ENCODE measurements at regions not wholly inside any gene's neighbourhood (a gene's known extent, or its start where the extent isn't known, plus 50 kb on each side); places are given as distances from the start of the nearest gene placed in this dataset.

GRCh38 chr7:116382375-116382774, 117.2 kb upstream of the CAV2 start:
- H3K36me3 ChIP-seq (replicated peaks), result no peaks in the 10 kb centered on the region
- H3K27me3 ChIP-seq (replicated peaks), result no peaks in the 10 kb centered on the region
- in situ Hi-C loops (cut with HindIII; ENCODE audit: low pct_ligation_motif_present, low sequenced_read_pairs), result no loop called here
- TF ChIP-seq CTCF (IDR thresholded peaks at IDR 0.05; ENCODE audit: low read depth, low read length, missing control alignments), result no peak
- no peak overlapping the region for H3K27ac ChIP-seq
- DNase-seq, result no peak
- H3K4me3 ChIP-seq (ENCODE audit: low read depth, low read length), result no peak overlapping the region

GRCh38 chr7:116384936-116385635, 114.5 kb upstream of the CAV2 start:
- Histone ChIP-seq H3K36me3 (replicated peaks) (no peaks in the 10 kb centered on the region), H3K4me3 (ENCODE audit: low read depth, low read length) (no peak overlapping the region), H3K27me3 (replicated peaks) (no peaks in the 10 kb centered on the region), H3K27ac (no peak overlapping the region)
- in situ Hi-C loops (cut with HindIII; ENCODE audit: low pct_ligation_motif_present, low sequenced_read_pairs), result no loop called here
- no peak for DNase-seq
- no peak for TF ChIP-seq CTCF (IDR thresholded peaks at IDR 0.05; ENCODE audit: low read depth, low read length, missing control alignments)

- no peak for TF ChIP-seq CTCF (IDR thresholded peaks at IDR 0.05; ENCODE audit: low read depth, low read length, missing control alignments)
- Histone ChIP-seq H3K36me3 (replicated peaks) (no peaks in the 10 kb centered on the region), H3K27me3 (replicated peaks) (no peaks in the 10 kb centered on the region), H3K4me3 (ENCODE audit: low read depth, low read length) (no peak overlapping the region), H3K27ac (no peak overlapping the region)
- in situ Hi-C loops (cut with HindIII; ENCODE audit: low pct_ligation_motif_present, low sequenced_read_pairs), result no loop called here
- no peak for DNase-seq
Measured at GRCh38 chr7:116386674-116387073, 112.9 kb upstream of the CAV2 start.

- no peak for TF ChIP-seq CTCF (IDR thresholded peaks at IDR 0.05; ENCODE audit: low read depth, low read length, missing control alignments)
- no peaks in the 10 kb centered on the region for H3K27me3 ChIP-seq (replicated peaks)
- H3K4me3 ChIP-seq (ENCODE audit: low read depth, low read length), result no peak overlapping the region
- no peak for DNase-seq
- H3K27ac ChIP-seq, result no peak overlapping the region
- H3K36me3 ChIP-seq (replicated peaks), result no peaks in the 10 kb centered on the region
- in situ Hi-C loops (cut with HindIII; ENCODE audit: low pct_ligation_motif_present, low sequenced_read_pairs), result no loop called here
Measured at GRCh38 chr7:116390363-116390762, 109.2 kb upstream of the CAV2 start.

GRCh38 chr7:116392806-116393205, 106.7 kb upstream of the CAV2 start:
- DNase-seq, result no peak
- in situ Hi-C loops (cut with HindIII; ENCODE audit: low pct_ligation_motif_present, low sequenced_read_pairs), result no loop called here
- no peak overlapping the region for H3K27ac ChIP-seq
- no peak for TF ChIP-seq CTCF (IDR thresholded peaks at IDR 0.05; ENCODE audit: low read depth, low read length, missing control alignments)
- no peaks in the 10 kb centered on the region for H3K27me3 ChIP-seq (replicated peaks)
- no peak overlapping the region for H3K4me3 ChIP-seq (ENCODE audit: low read depth, low read length)
- H3K36me3 ChIP-seq (replicated peaks), result no peaks in the 10 kb centered on the region

GRCh38 chr7:116393654-116394053, 105.9 kb upstream of the CAV2 start:
- Histone ChIP-seq H3K36me3 (replicated peaks) (no peaks in the 10 kb centered on the region), H3K4me3 (ENCODE audit: low read depth, low read length) (no peak overlapping the region), H3K27me3 (replicated peaks) (no peaks in the 10 kb centered on the region), H3K27ac (peak overlapping the region; percentile 47)
- in situ Hi-C loops (cut with HindIII; ENCODE audit: low pct_ligation_motif_present, low sequenced_read_pairs), result no loop called here
- TF ChIP-seq CTCF (IDR thresholded peaks at IDR 0.05; ENCODE audit: low read depth, low read length, missing control alignments), result no peak
- peak; percentile 33 for DNase-seq
